Activated naive CD4-positive, alpha-beta T cell (primary cell): ENCODE measurements at regions not wholly inside any gene's neighbourhood (a gene's known extent, or its start where the extent isn't known, plus 50 kb on each side); places are given as distances from the start of the nearest gene placed in this dataset.

Experiments
- DNase-seq, 4 experiments: peaks; one replicate each; lab custom pipeline; 2025; lab: John Stamatoyannopoulos, UW

- no peak for DNase-seq
Observed at GRCh38 chr13:73399347-73400216, 340.8 kb downstream of the KLF5 start.

- DNase-seq = no peak
Observed at GRCh38 chr13:73397496-73398305, 338.9 kb downstream of the KLF5 start.

GRCh38 chr13:73394066-73394465 is 335.3 kb downstream of the KLF5 start:
- no peak for DNase-seq

GRCh38 chr13:73390100-73390499 is 331.3 kb downstream of the KLF5 start:
- no peak for DNase-seq

- DNase-seq = no peak
Observed at GRCh38 chr13:73388586-73388985, 329.8 kb downstream of the KLF5 start.

- DNase-seq = no peak
Observed at GRCh38 chr13:73387318-73387717, 328.5 kb downstream of the KLF5 start.

- no peak for DNase-seq
Observed at GRCh38 chr13:73385848-73386247, 327.0 kb downstream of the KLF5 start.

- no peak for DNase-seq
Observed at GRCh38 chr13:73372666-73373627, 314.1 kb downstream of the KLF5 start.

DNA sequence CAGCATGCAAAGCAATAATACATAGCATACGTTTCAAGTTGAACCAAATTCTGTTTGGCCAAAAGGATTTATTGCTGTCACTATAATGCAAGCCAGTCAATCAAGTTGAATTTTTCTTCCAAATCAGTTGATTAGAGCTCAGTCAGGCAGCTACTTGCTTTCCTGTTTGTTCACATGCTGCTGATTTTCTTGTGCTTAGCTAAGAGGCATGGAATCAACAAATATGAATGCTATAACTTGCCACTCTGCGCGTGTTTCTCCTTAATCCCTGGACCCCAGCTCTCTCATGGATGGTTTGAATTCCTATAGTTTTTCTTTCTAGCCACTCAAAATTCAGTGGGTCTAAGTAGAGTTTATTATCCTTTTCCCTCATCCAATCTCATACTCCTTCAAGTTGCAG is 311.3 kb downstream of the KLF5 start:
- no peak for DNase-seq

- no peak for DNase-seq
Observed at GRCh38 chr13:73369095-73369494, 310.3 kb downstream of the KLF5 start.

DNA sequence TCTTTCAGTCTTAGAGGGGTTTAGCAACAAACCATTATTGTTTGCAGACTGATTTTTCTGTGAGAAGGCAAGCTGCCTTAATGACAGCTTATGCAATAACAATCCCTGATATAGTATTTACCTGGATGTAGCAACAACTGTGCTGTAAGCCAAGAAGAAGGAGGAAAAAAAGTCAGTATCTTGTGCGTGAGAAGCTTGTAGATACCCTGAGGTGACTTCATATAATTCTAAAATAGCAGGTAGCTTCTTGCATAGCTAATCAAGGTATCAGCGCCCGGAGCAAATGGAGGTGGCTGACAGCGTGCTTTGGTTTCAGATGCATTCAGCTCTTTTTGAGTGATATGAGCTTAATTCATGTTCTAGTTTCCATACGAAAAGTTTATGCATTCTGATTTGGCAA is 309.8 kb downstream of the KLF5 start:
- DNase-seq = no peak

GRCh38 chr13:73367886-73368285 is 309.1 kb downstream of the KLF5 start:
- no peak for DNase-seq

DNA sequence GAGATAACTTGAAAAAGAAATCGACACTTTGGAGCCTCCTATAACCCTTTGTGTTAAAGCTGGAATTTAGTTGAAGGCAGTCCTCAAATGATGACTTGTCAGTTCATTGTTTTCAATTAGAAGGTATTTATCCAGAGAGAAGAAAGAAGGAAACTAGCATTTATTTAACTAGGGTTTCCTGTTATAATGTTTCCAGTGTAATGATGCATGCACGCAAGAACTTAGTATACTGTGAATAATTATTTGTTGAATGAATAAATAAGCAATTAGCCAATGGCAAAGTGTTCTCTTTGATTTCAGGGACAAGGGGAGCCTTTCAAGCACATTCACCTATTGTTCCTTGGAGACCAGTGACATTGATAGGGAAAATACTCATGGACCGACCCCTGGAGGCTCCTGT is 307.4 kb downstream of the KLF5 start:
- no peak for DNase-seq

DNA sequence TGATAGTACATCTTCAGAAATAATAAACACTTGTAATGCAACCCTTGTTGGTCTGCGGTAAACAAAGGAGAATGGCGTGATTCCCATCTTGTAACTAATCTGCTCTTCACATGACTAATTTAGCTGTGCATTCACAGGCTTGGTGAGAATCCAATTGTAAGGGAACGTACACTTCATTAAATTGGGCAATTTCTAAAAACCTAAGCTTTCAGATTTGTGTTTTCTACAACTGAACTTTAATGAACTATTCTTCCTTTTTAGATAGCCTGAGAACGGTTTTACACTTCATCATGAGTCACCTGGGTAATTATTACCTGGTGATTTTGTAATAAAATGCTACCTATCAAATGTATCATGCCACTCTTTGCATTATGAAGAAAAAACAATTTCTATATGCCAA is 306.9 kb downstream of the KLF5 start:
- DNase-seq = no peak

- no peak for DNase-seq
Observed at GRCh38 chr13:73365252-73365651, 306.4 kb downstream of the KLF5 start.

- no peak for DNase-seq
Observed at GRCh38 chr13:73364736-73365135, 305.9 kb downstream of the KLF5 start.

- no peak for DNase-seq
Observed at GRCh38 chr13:73358606-73359095, 299.8 kb downstream of the KLF5 start.

GRCh38 chr13:73355134-73355533 is 296.3 kb downstream of the KLF5 start:
- no peak for DNase-seq

- no peak for DNase-seq
Observed at GRCh38 chr13:73351730-73352129, 292.9 kb downstream of the KLF5 start.

DNA sequence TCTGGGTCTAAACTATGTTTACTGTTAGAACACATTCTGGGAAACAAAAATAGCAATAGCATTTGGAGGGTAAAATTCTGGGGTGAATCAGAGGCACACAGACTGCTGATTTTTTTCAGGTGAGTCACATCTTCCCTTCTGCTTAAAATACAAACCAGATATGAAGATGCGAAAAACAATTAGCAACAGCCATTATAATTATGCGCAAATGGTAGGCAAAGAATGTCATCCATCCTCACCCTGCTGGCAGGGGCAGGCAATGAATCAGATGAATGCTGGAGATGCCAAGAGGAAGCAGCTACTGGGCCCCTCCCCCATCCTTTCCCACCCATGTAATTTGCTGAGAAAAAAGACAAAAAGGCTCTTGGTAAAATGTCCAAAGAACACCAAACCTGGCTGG is 282.9 kb downstream of the KLF5 start:
- no peak for DNase-seq

- no peak for DNase-seq
Observed at GRCh38 chr13:73340069-73340468, 281.3 kb downstream of the KLF5 start.

DNA sequence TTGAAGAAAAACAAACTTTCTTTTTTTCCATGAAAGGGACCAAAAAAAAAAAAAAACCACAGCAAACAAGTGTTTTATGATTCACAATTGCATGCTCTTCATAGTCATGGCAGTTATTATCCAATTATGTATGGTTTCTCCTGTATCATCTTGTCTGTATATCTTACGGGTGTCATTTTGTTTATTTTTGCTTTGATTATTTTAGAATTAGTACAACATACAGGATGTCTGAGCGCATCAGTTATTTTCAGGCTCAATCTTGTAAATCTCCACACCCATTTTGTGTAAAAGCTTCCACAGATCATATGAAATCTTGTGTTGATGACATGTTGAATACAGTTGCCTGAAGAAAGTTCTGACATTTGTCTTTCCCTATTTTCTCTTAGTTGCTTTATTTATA is 280.3 kb downstream of the KLF5 start:
- DNase-seq = no peak
